Esophagus squamous epithelium (tissue), 4 donors: ENCODE measurements at regions not wholly inside any gene's neighbourhood (a gene's known extent, or its start where the extent isn't known, plus 50 kb on each side); places are given as distances from the start of the nearest gene placed in this dataset.

Experiments used
- POLR2A ChIP-seq, 4 donors: fragments of 450-650 bp; IDR thresholded peaks; one replicate each; pipeline ENCODE4 v1.6.1; 2017; ENCODE audit warnings: antibody characterized with exemption in 4 of 4, mild to moderate bottlenecking in 4 of 4, moderate library complexity in 3 of 4
- TF ChIP-seq, protein P1 (sequence below), 6 experiments: fragments of 450-650 bp in 4 of 6; fragments of 200-600 bp in 2 of 6; sonication (generic) in 2 of 6; IDR thresholded peaks; one replicate each; pipeline ENCODE4 v1.5.1; 2016 to 2019; ENCODE audit warnings: antibody characterized with exemption in 6 of 6, mild to moderate bottlenecking in 4 of 6, moderate library complexity in 4 of 6

DNA sequence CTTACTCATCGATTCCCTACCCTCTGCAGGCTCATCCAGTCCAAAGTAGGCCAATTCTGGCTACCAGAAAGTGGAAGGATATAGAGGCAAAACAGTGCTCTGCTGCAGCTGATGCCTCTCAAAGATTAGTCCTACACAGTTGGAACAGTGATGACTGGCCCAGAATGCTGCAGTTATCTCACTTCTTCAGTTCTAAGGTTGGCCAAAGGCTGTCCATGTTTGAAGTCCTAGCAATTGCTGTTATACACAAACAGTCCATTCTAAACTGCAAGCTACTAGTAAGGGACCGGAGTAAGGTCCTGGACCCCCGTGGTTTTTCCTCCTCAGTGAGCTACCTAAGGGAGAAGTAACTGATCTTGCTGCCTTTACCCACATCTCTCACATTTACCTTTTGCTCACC lies 129.1 kb upstream of the NRIP1 start:
- TF ChIP-seq, protein P1, sequence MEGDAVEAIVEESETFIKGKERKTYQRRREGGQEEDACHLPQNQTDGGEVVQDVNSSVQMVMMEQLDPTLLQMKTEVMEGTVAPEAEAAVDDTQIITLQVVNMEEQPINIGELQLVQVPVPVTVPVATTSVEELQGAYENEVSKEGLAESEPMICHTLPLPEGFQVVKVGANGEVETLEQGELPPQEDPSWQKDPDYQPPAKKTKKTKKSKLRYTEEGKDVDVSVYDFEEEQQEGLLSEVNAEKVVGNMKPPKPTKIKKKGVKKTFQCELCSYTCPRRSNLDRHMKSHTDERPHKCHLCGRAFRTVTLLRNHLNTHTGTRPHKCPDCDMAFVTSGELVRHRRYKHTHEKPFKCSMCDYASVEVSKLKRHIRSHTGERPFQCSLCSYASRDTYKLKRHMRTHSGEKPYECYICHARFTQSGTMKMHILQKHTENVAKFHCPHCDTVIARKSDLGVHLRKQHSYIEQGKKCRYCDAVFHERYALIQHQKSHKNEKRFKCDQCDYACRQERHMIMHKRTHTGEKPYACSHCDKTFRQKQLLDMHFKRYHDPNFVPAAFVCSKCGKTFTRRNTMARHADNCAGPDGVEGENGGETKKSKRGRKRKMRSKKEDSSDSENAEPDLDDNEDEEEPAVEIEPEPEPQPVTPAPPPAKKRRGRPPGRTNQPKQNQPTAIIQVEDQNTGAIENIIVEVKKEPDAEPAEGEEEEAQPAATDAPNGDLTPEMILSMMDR (IDR thresholded peaks at IDR 0.05) = no peak
- no peak for TF ChIP-seq POLR2A (IDR thresholded peaks at IDR 0.05)
